ENCODE measurements at regions not wholly inside any gene's neighbourhood (a gene's known extent, or its start where the extent isn't known, plus 50 kb on each side); places are given as distances from the start of the nearest gene placed in this dataset.

- no peak overlapping the region for H3K9ac ChIP-seq (ENCODE audit: low read length)
- no peak overlapping the region for H3K4me3 ChIP-seq (ENCODE audit: low read length)
- H3F3A ChIP-seq (ENCODE audit: insufficient read depth, low read length, poor library complexity, severe bottlenecking): no peaks in the 10 kb centered on the region
- no peaks in the 10 kb centered on the region for H3K36me3 ChIP-seq (ENCODE audit: insufficient read depth, low read length)
- H4K20me1 ChIP-seq (ENCODE audit: insufficient read depth): no peaks in the 10 kb centered on the region
- no peak overlapping the region for H3K4me2 ChIP-seq (ENCODE audit: low read length)
- no peaks in the 10 kb centered on the region for H3K79me2 ChIP-seq (replicated peaks; ENCODE audit: insufficient read depth, low read length)
- peaks cover 6% of the 10 kb centered on the region for H3K9me3 ChIP-seq (ENCODE audit: low read length)
- TF ChIP-seq SMC3 (conservative IDR thresholded peaks at IDR 0.05; ENCODE audit: poor library complexity) (no peak), EP300 (conservative IDR thresholded peaks at IDR 0.05; ENCODE audit: poor library complexity, severe bottlenecking) (no peak), MXI1 (conservative IDR thresholded peaks at IDR 0.05; ENCODE audit: poor library complexity, severe bottlenecking) (no peak), POLR2AphosphoS5 (IDR thresholded peaks at IDR 0.05) (no peak), RAD21 (conservative IDR thresholded peaks at IDR 0.05) (no peak), REST (IDR thresholded peaks at IDR 0.05; ENCODE audit: borderline replicate concordance) (no peak), TAF1 (IDR thresholded peaks at IDR 0.05; ENCODE audit: low read depth) (no peak), CTCF (IDR thresholded peaks at IDR 0.05; ENCODE audit: poor library complexity, severe bottlenecking) (no peak), EZH2 (IDR thresholded peaks at IDR 0.05; ENCODE audit: borderline replicate concordance, insufficient read depth, low read length, poor library complexity, severe bottlenecking) (no peak)
- H3K27me3 ChIP-seq (ENCODE audit: insufficient read depth, low read depth, low read length): no peaks in the 10 kb centered on the region
- H3K9me2 ChIP-seq (ENCODE audit: insufficient read depth, low read length): no peaks in the 10 kb centered on the region
- no peak overlapping the region for H2AFZ ChIP-seq (ENCODE audit: low read depth, low read length)
- H3K27ac ChIP-seq (ENCODE audit: low read length): no peak overlapping the region
Observed at GRCh38 chr2:58341047-58341446, 99.9 kb upstream of the FANCL start.

GRCh38 chr2:58339548-58340243 lies 98.6 kb upstream of the FANCL start:
- Histone ChIP-seq H3K27ac (ENCODE audit: low read length) (no peak overlapping the region), H3K36me3 (ENCODE audit: insufficient read depth, low read length) (no peaks in the 10 kb centered on the region), H3K9me3 (ENCODE audit: low read length) (peaks cover 6% of the 10 kb centered on the region), H3F3A (ENCODE audit: insufficient read depth, low read length, poor library complexity, severe bottlenecking) (no peaks in the 10 kb centered on the region), H2AFZ (ENCODE audit: low read depth, low read length) (no peak overlapping the region), H3K79me2 (replicated peaks; ENCODE audit: insufficient read depth, low read length) (no peaks in the 10 kb centered on the region), H4K20me1 (ENCODE audit: insufficient read depth) (no peaks in the 10 kb centered on the region), H3K9ac (ENCODE audit: low read length) (no peak overlapping the region), H3K27me3 (ENCODE audit: insufficient read depth, low read depth, low read length) (no peaks in the 10 kb centered on the region), H3K4me2 (ENCODE audit: low read length) (no peak overlapping the region), H3K9me2 (ENCODE audit: insufficient read depth, low read length) (no peaks in the 10 kb centered on the region), H3K4me3 (ENCODE audit: low read length) (no peak overlapping the region)
- TF ChIP-seq RAD21 (conservative IDR thresholded peaks at IDR 0.05) (no peak), POLR2AphosphoS5 (IDR thresholded peaks at IDR 0.05) (no peak), EZH2 (IDR thresholded peaks at IDR 0.05; ENCODE audit: borderline replicate concordance, insufficient read depth, low read length, poor library complexity, severe bottlenecking) (no peak), CTCF (IDR thresholded peaks at IDR 0.05; ENCODE audit: poor library complexity, severe bottlenecking) (no peak), MXI1 (conservative IDR thresholded peaks at IDR 0.05; ENCODE audit: poor library complexity, severe bottlenecking) (no peak), REST (IDR thresholded peaks at IDR 0.05; ENCODE audit: borderline replicate concordance) (no peak), TAF1 (IDR thresholded peaks at IDR 0.05; ENCODE audit: low read depth) (no peak), EP300 (conservative IDR thresholded peaks at IDR 0.05; ENCODE audit: poor library complexity, severe bottlenecking) (no peak), SMC3 (conservative IDR thresholded peaks at IDR 0.05; ENCODE audit: poor library complexity) (no peak)
